ENCODE measurements at regions not wholly inside any gene's neighbourhood (a gene's known extent, or its start where the extent isn't known, plus 50 kb on each side); places are given as distances from the start of the nearest gene placed in this dataset.

DNA sequence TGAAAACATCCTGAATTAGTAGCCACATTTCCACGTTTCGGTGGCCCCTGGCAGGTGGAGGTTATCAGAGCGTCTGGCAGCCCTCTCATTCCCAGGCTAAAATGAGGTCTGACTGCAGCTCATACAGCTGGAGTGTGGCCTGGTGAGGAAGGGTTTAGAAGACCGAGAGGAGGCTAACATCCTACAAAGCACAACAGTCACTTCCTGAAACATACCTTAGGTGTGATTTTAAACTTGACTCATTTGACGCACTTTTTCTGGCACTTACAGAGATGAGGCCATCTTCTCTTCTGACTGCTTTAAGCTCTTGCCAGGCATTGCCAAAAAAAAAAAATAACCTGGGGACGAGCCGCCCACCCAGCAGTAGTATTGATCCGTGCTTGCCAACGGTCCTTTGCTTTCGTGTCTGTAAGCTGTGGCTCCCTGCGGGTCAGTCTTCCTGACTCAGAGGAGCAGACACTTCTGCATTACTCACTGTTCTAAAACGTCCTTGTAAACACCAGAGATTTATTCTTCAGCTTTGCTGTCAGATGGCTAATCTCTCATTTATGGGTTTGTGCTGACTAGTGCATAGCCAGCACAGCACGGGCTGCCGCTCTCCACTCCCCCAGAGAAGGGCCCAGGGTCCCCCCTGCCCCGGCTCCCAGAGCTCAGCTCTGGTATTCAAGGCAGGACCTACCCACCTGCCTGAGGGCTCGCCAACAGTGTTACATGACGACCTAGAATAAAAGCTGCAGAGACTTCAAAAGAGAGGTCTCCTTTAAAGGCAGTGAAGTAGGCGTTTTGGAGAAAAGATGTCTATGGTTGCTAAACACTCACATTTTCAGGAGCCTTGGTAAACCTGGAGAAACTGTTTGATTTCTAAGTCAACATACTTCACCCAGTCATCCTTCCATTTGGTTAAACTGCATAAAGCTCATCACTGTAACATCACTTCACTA lies 78.5 kb upstream of the FRMD1 start:
- no peaks in the 10 kb centered on the region for H3K36me3 ChIP-seq (ENCODE audit: control insufficient read depth in 2 of 2, insufficient read depth in 2 of 2, low read length in 2 of 2)
- H3K4me1 ChIP-seq (ENCODE audit: control insufficient read depth in 2 of 2, insufficient read depth in 2 of 2, low read length in 2 of 2), result peaks cover 8 to 18% of the 10 kb centered on the region in 2 donors
- H3K27me3 ChIP-seq (ENCODE audit: control insufficient read depth in 2 of 2, insufficient read depth in 2 of 2, low read length in 2 of 2), result no peaks in the 10 kb centered on the region
- H3K9ac ChIP-seq (ENCODE audit: low read depth in 1 of 2, low read length in 2 of 2), result no peak overlapping the region
- peak overlapping the region; percentile 17 to 24 for H3K27ac ChIP-seq (ENCODE audit: low read depth in 2 of 2, low read length in 2 of 2)
- no peak overlapping the region for H3K4me3 ChIP-seq (ENCODE audit: low read length in 2 of 2)
- no peaks in the 10 kb centered on the region for H3K9me3 ChIP-seq (ENCODE audit: control insufficient read depth in 2 of 2, low read length in 2 of 2)

GRCh38 chr6:168156742-168157265 lies 77.8 kb upstream of the FRMD1 start:
- Histone ChIP-seq H3K4me1 (ENCODE audit: control insufficient read depth in 2 of 2, insufficient read depth in 2 of 2, low read length in 2 of 2) (peaks cover 8 to 18% of the 10 kb centered on the region in 2 donors), H3K9me3 (ENCODE audit: control insufficient read depth in 2 of 2, low read length in 2 of 2) (no peaks in the 10 kb centered on the region), H3K4me3 (ENCODE audit: low read length in 2 of 2) (no peak overlapping the region), H3K27ac (ENCODE audit: low read depth in 2 of 2, low read length in 2 of 2) (peak overlapping the region; percentile 17 to 24), H3K9ac (ENCODE audit: low read depth in 1 of 2, low read length in 2 of 2) (no peak overlapping the region), H3K27me3 (ENCODE audit: control insufficient read depth in 2 of 2, insufficient read depth in 2 of 2, low read length in 2 of 2) (no peaks in the 10 kb centered on the region), H3K36me3 (ENCODE audit: control insufficient read depth in 2 of 2, insufficient read depth in 2 of 2, low read length in 2 of 2) (no peaks in the 10 kb centered on the region)

DNA sequence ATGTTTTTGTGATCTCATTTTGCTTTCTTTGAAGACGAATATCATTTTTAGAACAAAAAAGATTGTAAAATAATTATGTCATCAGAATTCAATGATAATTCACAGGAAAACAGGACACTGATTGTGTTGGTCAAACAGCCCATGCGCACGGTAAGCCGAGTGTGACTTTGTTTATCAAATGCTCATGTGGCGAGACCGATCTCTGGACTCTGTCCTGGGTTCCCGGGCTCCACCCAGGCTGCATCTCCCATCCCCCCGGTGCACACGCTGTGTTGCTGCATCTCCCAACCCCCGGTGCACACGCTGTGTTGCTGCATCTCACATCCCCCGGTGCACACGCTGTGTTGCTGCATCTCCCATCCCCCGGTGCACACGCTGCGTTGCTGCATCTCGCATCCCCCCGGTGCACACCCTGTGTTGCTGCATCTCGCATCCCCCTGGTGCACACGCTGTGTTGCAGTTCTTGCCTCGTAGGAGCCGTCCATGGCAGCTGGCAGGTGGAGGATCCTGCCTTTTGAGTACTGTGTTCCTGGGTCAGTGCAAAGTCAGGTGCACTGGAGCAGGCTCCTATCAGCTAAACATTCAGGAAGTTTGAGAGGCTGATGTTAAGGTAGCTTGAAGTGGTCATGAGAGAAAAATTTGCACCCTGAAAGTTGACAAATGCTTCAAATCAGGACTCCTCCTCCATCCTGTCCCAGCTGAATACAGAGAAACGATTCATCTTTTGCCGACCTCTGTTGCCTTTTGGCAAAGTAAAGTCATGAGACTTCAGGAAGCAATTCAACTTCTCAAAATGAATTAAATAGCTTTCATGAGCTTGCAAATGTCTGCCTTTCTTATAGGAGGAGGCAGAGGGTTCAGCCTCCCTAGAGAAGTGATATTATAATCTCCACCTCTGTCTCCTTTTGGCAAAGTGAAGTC lies 77.1 kb upstream of the FRMD1 start:
- H3K36me3 ChIP-seq (ENCODE audit: control insufficient read depth in 2 of 2, insufficient read depth in 2 of 2, low read length in 2 of 2), result no peaks in the 10 kb centered on the region
- no peaks in the 10 kb centered on the region for H3K9me3 ChIP-seq (ENCODE audit: control insufficient read depth in 2 of 2, low read length in 2 of 2)
- no peak overlapping the region for H3K4me3 ChIP-seq (ENCODE audit: low read length in 2 of 2)
- H3K4me1 ChIP-seq (ENCODE audit: control insufficient read depth in 2 of 2, insufficient read depth in 2 of 2, low read length in 2 of 2), result peaks cover 8 to 20% of the 10 kb centered on the region in 2 donors
- no peak overlapping the region for H3K9ac ChIP-seq (ENCODE audit: low read depth in 1 of 2, low read length in 2 of 2)
- no peak overlapping the region for H3K27ac ChIP-seq (ENCODE audit: low read depth in 2 of 2, low read length in 2 of 2)
- H3K27me3 ChIP-seq (ENCODE audit: control insufficient read depth in 2 of 2, insufficient read depth in 2 of 2, low read length in 2 of 2), result no peaks in the 10 kb centered on the region

DNA sequence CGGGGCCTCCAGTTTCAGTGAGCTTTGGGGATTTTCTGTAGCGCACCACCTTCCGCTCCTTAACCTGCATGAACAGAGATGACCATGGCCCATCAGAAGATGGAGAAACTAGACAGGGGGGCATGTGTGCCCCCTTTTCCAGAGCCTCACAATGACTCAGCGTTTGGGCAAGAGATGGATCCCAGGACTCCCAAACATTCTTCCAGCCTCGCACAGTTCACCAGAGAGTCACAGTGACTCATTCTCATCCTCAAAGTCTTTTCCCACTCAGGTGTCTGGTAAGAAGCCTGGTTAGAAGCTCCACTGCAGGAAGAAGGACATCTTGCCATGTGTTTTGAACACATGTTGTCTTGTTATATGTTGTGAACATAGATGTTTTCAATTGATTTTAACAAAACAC lies 76.2 kb upstream of the FRMD1 start:
- H3K27ac ChIP-seq (ENCODE audit: low read depth in 2 of 2, low read length in 2 of 2), result no peak overlapping the region

GRCh38 chr6:168154263-168154917 lies 75.4 kb upstream of the FRMD1 start:
- Histone ChIP-seq H3K36me3 (ENCODE audit: control insufficient read depth in 2 of 2, insufficient read depth in 2 of 2, low read length in 2 of 2) (no peaks in the 10 kb centered on the region), H3K27me3 (ENCODE audit: control insufficient read depth in 2 of 2, insufficient read depth in 2 of 2, low read length in 2 of 2) (no peaks in the 10 kb centered on the region), H3K4me3 (ENCODE audit: low read length in 2 of 2) (no peak overlapping the region), H3K4me1 (ENCODE audit: control insufficient read depth in 2 of 2, insufficient read depth in 2 of 2, low read length in 2 of 2) (peaks cover 8 to 23% of the 10 kb centered on the region in 2 donors), H3K9me3 (ENCODE audit: control insufficient read depth in 2 of 2, low read length in 2 of 2) (no peaks in the 10 kb centered on the region), H3K27ac (ENCODE audit: low read depth in 2 of 2, low read length in 2 of 2) (peak overlapping the region in 1 of 2 donors; percentile 10), H3K9ac (ENCODE audit: low read depth in 1 of 2, low read length in 2 of 2) (no peak overlapping the region)

More for the DNA sequence above, 76.2 kb upstream of the FRMD1 start:
- Histone ChIP-seq H3K9ac (ENCODE audit: low read depth in 1 of 2, low read length in 2 of 2) (no peak overlapping the region), H3K9me3 (ENCODE audit: control insufficient read depth in 2 of 2, low read length in 2 of 2) (no peaks in the 10 kb centered on the region), H3K36me3 (ENCODE audit: control insufficient read depth in 2 of 2, insufficient read depth in 2 of 2, low read length in 2 of 2) (no peaks in the 10 kb centered on the region), H3K4me3 (ENCODE audit: low read length in 2 of 2) (no peak overlapping the region), H3K27me3 (ENCODE audit: control insufficient read depth in 2 of 2, insufficient read depth in 2 of 2, low read length in 2 of 2) (no peaks in the 10 kb centered on the region), H3K4me1 (ENCODE audit: control insufficient read depth in 2 of 2, insufficient read depth in 2 of 2, low read length in 2 of 2) (peaks cover 8 to 23% of the 10 kb centered on the region in 2 donors)

DNA sequence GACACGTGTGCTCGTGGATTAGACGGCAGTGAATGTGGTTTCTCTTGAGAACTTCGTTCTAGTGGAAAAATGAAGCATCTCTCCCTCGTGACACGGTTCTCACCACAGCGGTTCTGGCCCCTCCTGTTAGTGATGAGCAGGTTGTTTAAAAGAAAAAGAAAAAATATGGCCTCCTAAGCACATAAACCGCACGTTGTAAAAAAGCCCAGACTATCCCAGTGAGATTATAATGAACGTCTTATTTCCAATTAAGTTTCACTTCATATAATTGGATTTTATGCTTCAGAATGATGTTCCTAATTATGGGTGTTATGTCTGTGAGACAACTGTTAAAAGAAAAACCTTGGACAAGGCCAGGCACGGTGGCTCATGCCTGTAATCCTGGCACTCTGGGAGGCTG lies 74.5 kb upstream of the FRMD1 start:
- Histone ChIP-seq H3K9ac (ENCODE audit: low read depth in 1 of 2, low read length in 2 of 2) (no peak overlapping the region), H3K27ac (ENCODE audit: low read depth in 2 of 2, low read length in 2 of 2) (no peak overlapping the region), H3K4me3 (ENCODE audit: low read length in 2 of 2) (no peak overlapping the region), H3K4me1 (ENCODE audit: control insufficient read depth in 2 of 2, insufficient read depth in 2 of 2, low read length in 2 of 2) (peaks cover 8 to 23% of the 10 kb centered on the region in 2 donors), H3K36me3 (ENCODE audit: control insufficient read depth in 2 of 2, insufficient read depth in 2 of 2, low read length in 2 of 2) (no peaks in the 10 kb centered on the region), H3K27me3 (ENCODE audit: control insufficient read depth in 2 of 2, insufficient read depth in 2 of 2, low read length in 2 of 2) (no peaks in the 10 kb centered on the region), H3K9me3 (ENCODE audit: control insufficient read depth in 2 of 2, low read length in 2 of 2) (no peaks in the 10 kb centered on the region)

DNA sequence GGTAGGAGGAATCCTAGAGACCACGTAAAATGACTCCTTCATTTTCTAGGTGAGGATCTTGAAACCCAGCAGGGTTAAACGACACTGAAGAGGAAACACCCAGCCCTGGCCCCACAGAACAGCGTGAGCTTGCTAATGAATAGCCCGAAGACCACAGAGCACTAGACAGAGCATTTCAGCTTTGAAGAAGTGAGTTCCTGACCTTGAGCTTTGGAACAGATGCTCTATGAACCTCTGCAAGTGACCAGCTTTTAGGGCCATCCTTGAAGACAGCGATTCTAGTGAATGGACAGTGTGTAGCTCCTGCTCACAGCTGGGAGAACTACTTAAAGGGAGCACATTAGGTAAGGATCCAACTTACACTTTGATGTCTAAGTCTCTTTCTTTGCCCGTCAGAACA lies 74.0 kb upstream of the FRMD1 start:
- no peaks in the 10 kb centered on the region for H3K36me3 ChIP-seq (ENCODE audit: control insufficient read depth in 2 of 2, insufficient read depth in 2 of 2, low read length in 2 of 2)
- no peaks in the 10 kb centered on the region for H3K9me3 ChIP-seq (ENCODE audit: control insufficient read depth in 2 of 2, low read length in 2 of 2)
- no peak overlapping the region for H3K9ac ChIP-seq (ENCODE audit: low read depth in 1 of 2, low read length in 2 of 2)
- H3K4me1 ChIP-seq (ENCODE audit: control insufficient read depth in 2 of 2, insufficient read depth in 2 of 2, low read length in 2 of 2), result peaks cover 8 to 23% of the 10 kb centered on the region in 2 donors
- no peaks in the 10 kb centered on the region for H3K27me3 ChIP-seq (ENCODE audit: control insufficient read depth in 2 of 2, insufficient read depth in 2 of 2, low read length in 2 of 2)
- H3K27ac ChIP-seq (ENCODE audit: low read depth in 2 of 2, low read length in 2 of 2), result no peak overlapping the region
- no peak overlapping the region for H3K4me3 ChIP-seq (ENCODE audit: low read length in 2 of 2)

DNA sequence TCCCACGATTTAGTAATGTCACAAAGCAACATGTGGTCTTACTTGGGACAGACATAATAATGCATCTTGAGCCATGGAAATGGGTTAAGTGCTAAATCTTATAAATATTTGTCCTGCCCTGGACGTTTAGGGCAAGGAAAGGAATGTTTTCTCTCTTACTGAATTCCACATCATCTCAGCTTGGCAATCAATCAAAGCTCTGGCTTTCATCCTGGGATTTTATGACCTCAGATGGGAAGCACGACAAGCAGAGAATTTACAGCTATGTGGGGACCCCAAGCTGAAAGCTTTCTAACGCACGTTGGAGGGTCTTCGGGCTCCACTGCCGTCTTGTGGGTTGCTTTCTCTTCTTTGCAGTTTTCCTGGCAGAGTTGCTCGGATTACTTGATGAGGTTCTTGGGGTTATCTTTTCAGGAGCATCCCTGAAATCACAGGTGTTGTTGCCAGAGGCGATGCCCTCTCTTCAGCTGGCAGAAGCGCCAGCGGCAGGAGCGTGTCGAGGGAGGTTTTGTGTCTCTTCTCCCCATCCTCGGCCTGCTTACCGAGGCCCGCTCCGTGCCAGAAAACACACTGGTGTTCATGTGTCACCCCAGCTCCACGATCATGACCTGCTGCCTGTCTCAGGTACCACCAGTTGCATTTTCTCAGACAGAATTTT lies 73.4 kb upstream of the FRMD1 start:
- Histone ChIP-seq H3K9me3 (ENCODE audit: control insufficient read depth in 2 of 2, low read length in 2 of 2) (no peaks in the 10 kb centered on the region), H3K27ac (ENCODE audit: low read depth in 2 of 2, low read length in 2 of 2) (no peak overlapping the region), H3K27me3 (ENCODE audit: control insufficient read depth in 2 of 2, insufficient read depth in 2 of 2, low read length in 2 of 2) (no peaks in the 10 kb centered on the region), H3K9ac (ENCODE audit: low read depth in 1 of 2, low read length in 2 of 2) (no peak overlapping the region), H3K36me3 (ENCODE audit: control insufficient read depth in 2 of 2, insufficient read depth in 2 of 2, low read length in 2 of 2) (no peaks in the 10 kb centered on the region), H3K4me3 (ENCODE audit: low read length in 2 of 2) (no peak overlapping the region), H3K4me1 (ENCODE audit: control insufficient read depth in 2 of 2, insufficient read depth in 2 of 2, low read length in 2 of 2) (peaks cover 7 to 23% of the 10 kb centered on the region in 2 donors)

- Histone ChIP-seq H3K36me3 (ENCODE audit: control insufficient read depth in 2 of 2, insufficient read depth in 2 of 2, low read length in 2 of 2) (no peaks in the 10 kb centered on the region), H3K9me3 (ENCODE audit: control insufficient read depth in 2 of 2, low read length in 2 of 2) (no peaks in the 10 kb centered on the region), H3K4me3 (ENCODE audit: low read length in 2 of 2) (peak overlapping the region; percentile 53 to 56), H3K27me3 (ENCODE audit: control insufficient read depth in 2 of 2, insufficient read depth in 2 of 2, low read length in 2 of 2) (no peaks in the 10 kb centered on the region), H3K4me1 (ENCODE audit: control insufficient read depth in 2 of 2, insufficient read depth in 2 of 2, low read length in 2 of 2) (peaks cover 5 to 18% of the 10 kb centered on the region in 2 donors), H3K27ac (ENCODE audit: low read depth in 2 of 2, low read length in 2 of 2) (no peak overlapping the region), H3K9ac (ENCODE audit: low read depth in 1 of 2, low read length in 2 of 2) (peak overlapping the region; percentile 27 to 56)
Observed at GRCh38 chr6:168150551-168151320, 71.7 kb upstream of the FRMD1 start.

Data from mucosa of rectum (tissue), 2 donors.